Glomerular visceral epithelial cell (primary cell): ENCODE measurements at regions not wholly inside any gene's neighbourhood (a gene's known extent, or its start where the extent isn't known, plus 50 kb on each side); places are given as distances from the start of the nearest gene placed in this dataset.

Experiments
- DNase-seq: peaks from one replicate; pipeline ENCODE4 v3.0.0-alpha.2; 2016; ENCODE audit errors: extremely low spot score

DNA sequence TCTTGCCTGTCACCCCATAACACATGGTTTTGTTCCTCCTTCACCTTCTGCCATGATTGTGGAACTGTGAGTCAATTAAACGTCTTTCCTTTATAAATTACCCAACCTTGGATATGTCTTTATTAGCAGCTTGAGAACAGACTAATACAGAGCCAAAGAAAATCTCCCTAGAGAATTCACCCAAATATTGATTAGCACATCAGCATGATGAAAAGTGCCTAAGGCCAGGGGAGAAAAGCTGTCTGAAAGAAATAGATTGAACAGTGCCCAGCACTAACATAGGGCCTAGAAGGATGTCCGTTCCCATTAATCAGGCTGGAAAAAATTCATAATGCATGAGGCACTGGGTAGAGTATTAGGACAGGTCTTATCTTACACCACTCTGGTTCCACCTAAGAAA is 111.9 kb upstream of the CALN1 start:
- DNase-seq = no peak

DNA sequence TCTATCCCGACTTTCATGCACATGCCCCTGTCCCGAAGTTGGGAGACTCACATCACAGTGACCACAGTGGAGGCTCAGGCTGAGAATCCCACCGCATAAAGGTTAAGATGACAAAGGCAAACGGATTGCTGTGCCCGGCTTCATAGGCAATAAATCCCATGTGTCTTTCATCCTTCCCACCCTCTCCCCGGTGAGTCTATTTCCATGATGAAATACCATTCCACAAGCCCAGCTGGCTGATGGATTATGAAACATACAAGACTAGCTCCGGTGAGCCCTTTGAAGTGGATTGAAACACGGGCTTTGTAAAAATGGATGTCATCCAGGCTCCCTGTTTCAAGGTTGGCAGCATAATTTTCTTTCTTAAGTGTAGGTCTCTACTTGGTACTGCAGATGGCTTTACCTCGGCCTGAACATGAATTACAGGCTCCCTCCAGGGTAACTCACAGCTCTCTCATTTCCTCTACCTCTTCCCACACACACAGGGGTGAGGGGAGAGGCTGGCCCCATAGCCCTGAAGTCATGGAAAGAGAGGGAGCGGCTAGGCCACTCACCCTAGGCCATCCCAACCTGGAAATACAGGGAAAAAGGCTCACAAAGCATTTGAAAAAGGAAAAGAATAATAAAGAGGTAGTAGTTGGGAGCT is 92.0 kb upstream of the CALN1 start:
- DNase-seq = no peak

DNA sequence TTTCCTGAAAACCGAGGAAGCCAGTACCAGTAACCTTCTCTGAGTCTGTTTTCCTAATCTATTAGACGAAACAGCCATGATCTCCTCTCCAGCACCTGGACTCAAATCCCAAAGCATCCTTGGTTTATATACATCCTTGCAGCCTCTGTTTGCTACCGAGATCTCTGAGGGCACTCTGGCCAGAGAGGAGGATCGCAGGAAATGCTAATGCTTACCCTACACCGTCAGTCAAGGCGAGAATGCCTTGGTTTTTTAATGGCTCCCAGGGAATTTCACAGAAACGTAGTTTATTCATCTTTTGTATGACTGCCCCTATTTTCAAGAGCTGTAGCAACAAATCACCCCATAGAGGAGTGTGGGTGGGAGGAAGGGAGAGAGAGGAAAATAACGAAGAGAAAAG is 91.5 kb upstream of the CALN1 start:
- no peak for DNase-seq

DNA sequence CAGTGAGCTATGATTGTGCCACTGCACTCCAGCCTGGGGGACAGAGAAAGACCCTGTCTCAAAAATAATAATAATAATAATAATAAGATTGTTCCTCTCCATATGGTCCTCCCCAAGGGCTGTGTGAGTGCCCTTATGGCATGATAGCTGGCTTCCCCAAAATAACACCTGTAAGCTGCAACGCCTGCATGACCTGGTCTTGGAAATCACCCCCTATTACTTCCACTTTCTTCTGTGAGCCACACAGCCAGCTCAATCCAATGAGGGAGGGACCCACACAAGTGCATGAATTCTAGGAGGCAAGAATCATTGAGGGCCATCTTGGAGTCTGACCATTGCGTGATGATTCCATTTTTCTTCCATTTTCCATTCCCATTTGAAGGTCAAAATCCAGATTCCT is 82.7 kb upstream of the CALN1 start:
- no peak for DNase-seq

DNA sequence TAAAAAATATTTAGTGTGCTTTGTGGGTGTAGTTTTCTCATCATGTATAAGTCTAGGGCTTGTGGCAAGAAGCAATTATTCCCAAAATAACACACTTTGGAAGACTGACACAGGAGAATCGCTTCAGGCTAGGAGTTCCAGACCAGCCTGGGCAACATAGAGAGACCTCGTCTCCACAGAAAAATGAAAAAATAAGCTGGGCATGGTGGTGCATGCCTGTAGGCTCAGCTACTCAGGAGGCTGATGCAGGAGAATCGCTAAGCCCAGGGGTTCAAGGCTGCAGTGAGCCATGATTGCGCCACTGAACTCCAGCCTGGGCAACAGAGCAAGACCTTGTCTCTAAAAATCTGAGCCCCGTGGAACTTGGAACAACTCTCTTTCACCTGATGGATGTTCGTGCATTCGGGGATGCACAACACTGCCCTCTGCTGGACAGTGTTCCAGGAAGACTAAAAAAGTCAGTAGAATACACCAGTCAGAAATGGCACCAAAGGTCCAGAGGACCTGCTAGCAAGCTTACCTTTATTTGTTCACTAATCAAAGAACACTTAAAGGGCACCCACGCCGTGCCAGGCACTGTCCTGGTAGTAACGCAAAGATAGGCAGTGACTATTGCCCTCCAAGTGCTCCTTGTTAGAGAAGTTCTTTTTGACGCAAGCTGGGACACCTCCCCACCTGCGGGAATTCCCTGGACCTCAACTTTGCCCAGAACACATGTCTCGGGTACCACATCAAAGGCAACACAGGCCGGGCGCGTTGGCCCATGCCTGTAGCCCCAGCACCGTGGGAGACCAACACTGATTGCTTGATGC is 81.9 kb upstream of the CALN1 start:
- DNase-seq = peak; percentile 11

DNA sequence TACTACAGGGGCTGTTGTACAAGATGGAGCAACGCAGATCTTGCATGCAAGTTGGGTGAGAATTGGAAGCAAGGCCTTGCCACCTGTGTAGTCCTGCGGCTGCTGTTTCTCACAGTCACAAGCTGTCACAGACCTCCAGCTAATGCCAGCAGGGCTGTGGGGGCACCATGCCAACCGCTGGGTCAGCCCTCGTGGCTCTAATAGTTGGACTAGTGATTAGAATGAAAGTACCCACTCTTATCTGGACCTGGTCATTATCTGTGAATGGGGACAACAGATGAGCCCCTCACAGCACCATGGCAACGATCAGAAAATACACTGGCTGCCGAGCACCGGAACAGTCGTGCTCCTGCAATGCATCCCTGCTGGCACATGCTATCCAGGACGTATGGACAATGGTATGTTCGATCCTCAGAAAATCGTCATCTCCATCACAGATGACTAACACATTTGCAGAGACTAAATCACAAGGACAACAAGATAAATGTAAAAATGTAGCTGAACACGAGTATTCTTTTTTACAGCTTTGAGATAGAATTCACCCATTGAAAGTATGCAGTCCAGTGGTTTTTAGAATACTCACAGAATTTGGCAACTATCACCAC is 80.4 kb upstream of the CALN1 start:
- no peak for DNase-seq

DNA sequence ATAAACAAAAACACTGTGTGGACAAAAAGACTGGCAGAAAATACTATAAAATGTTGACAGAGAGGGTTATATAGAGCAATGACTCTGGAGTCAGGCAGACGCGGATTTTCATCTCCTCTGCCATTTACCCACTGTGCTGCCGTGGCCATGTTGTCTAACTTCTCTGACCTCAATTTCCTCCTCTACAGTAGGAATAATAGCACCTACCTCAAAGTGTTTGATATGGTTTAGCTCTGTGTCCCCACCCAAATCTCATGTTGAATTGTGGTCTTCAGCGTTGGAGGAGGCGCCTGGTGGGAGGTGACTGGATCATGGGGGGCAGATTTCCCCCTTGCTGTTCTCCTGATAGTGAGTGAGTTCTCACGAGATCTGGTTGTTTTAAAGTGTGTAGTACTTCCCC is 78.2 kb upstream of the CALN1 start:
- no peak for DNase-seq

DNA sequence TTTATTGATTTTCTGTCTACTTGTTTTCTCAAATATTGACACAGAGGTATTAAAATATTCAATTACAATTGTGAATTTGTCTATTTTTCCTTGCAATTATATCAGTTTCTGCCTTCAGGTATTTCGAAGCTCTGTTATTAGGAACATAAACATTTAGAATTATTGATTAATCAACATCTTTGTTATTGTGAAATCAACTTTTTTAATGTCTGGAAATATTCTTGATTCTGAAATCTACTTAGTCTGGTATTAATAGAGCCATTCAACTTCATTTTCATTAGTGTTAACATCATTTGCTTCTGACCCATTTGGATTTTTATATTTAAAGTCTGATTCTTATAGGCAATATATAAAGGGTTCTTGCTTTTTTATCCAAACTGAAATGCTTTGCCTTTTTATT is 69.8 kb upstream of the CALN1 start:
- DNase-seq = no peak

DNA sequence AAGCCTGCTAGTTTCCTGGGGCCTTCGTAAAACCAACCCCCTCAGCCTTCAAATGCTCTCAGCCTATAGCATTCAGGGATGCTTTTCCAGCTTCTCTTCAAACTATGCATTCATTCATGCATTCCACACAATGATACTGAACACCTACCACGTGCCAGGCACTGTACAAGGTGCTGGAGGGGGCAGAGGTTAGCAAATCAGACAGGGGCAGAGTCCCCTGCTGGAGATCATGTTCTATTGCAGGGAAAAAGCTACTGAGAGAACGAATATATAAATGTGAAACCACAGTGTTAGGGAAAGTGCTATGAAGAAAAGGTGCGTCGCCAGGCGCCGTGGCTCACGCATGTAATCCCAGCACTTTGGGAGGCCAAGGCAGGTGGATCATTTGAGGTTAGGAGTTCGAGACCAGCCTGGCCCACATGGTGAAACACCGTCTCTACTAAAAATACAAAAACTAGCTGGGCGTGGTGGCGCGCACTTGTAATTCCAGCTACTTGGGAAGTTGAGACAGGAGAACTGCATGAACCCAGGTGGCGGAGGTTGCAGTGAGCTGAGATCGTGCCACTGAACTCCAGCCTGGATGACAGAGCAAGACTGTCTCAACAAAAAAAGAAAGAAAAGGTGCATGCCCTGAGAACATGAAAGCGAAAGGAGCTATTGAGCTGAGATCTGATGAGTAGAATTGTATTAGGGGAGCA is 64.6 kb upstream of the CALN1 start:
- no peak for DNase-seq

DNA sequence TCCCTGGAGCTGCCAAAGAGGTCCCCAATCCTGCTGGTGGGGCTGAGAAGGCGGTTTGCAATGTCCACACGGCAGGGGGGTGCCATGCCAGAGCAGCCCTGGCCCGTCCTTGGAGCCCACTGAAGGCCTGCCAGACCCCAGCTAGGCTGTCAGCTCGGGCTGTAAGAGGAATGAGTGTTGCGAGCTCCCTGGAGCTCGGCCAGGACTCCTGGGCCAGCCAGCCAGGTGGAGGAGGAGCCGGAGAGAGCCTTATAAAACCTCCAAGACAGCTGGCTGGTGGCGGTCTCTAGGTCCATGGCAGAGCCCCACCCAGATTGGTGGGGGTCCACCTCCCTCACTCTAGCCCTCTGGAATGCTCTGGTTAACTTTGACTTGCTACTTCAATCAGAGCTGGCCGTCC is 55.1 kb upstream of the CALN1 start:
- no peak for DNase-seq

DNA sequence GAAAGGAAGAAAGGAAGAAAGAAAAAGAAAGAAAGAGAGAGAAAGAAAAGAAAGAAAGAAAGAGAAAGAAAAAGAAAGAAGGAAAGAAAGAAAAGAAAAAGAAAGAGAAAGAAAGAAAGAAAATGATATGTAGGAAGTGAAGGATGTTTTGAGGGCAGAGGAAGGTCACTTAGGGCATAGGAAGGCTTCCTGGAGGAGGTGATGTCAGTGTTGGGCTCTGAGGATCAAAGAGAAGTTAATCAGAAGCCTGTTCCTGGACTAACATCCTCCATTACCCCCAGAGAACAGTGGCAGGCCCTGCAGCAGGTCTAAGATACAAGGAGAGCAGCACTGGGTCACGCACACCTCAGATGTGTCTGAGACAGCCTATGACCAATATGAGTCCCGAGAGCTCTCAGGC is 54.7 kb upstream of the CALN1 start:
- DNase-seq = no peak

DNA sequence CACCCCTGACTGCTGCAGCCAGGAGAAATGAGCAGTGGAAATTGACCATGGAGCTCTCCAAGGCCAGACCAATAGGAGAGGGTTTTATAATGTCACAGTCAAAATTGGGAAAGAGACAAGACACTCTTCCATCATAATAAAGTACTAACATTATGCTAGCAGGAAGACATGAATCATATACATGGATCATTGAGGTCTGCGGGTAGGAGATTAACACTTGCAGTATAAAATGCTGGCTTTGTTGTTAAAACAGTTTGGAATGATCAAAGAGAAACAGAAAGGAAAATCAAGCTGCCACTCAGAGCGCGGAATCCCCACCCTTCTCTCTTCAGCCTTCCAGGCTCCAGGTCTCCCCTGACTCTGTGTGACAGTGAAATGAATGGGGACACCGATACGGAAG is 53.4 kb upstream of the CALN1 start:
- no peak for DNase-seq

DNA sequence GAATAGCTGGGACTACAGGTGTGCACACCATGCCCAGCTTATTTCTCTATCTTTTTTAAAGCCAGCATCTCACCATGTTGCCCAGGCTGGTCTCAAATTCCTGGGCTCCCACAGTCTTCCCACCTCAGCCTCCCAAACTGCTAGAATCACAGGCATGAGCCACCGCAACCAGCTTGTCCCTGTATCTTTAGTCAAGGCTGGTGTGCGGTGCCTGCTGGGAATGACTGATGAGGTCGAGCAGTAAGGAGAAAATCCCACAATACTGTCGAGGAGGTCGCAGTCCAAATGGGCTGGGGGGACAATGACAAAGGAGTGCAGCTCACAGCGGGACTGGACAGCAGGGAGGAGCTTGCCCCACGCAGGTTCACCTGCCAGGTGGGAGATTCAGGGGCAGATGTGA is 50.2 kb upstream of the CALN1 start:
- no peak for DNase-seq
